ENCODE measurements at regions not wholly inside any gene's neighbourhood (a gene's known extent, or its start where the extent isn't known, plus 50 kb on each side); places are given as distances from the start of the nearest gene placed in this dataset.

DNA sequence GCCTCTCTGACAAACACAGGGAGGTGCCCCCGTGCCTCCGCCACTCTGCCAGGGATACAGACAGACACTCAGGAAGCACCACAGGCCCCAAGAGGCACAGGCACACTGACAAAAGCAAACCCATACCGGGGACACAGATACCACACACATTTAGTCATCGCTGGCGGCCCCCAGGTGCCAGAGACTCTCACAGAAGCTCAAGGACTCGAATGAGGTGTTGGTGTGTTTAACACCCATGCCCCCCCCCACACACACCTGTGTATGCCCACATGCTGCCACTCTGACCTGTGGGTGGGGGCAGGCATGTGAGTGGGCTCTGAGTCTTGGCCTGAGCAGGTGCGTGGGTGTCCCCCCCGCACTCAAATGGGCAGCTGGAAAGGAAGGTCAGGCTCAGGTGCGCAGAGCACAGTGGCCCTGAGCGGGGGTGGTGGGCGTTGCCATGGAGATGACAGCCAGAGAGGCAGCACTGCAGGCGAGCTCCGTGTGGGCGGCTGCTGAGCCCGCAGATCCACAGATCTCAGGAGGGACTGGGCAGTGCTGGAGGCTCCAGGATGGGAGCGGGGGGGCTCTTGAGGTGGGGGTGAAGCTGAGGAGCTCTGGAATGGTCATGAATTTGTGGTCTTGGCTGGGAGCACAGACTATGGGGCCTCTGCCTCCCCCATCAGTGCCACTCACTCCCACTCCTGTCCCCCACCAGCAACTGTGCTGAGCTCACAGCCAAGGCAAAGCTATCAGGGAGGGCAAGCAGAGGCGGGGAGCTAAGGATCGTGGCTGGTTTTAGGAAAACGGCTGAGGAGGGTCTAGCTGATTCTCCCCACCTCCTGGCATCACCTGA lies 73.9 kb upstream of the TAF1B start:
- Histone ChIP-seq H3K9me3 (no peaks in the 10 kb centered on the region), H3K27me3 (no peaks in the 10 kb centered on the region), H3K4me1 (peaks cover 0 to 2% (median 0%) of the 10 kb centered on the region in 4 donors), H3K36me3 (no peaks in the 10 kb centered on the region), H3K4me3 (no peak overlapping the region), H3K27ac (no peak overlapping the region)
- peak in 1 of 4 donors; percentile 20 for ATAC-seq
- TF ChIP-seq CTCF (IDR thresholded peaks at IDR 0.05) (no peak), POLR2A (IDR thresholded peaks at IDR 0.05) (no peak)
- WGBS (ENCODE audit: insufficient coverage, low coverage, low lambda C conversion rate, missing lambda C conversion rate), result 41% methylated on average over 6 of the region's 19 CpGs
- no peak for DNase-seq
- intact Hi-C loops (cut with DNase I), result no loop called here

GRCh38 chr2:9770006-9770307 lies 73.3 kb upstream of the TAF1B start:
- H3K4me3 ChIP-seq, result no peak overlapping the region
- intact Hi-C loops (cut with DNase I), result no loop called here
- TF ChIP-seq POLR2A (IDR thresholded peaks at IDR 0.05) (no peak), CTCF (IDR thresholded peaks at IDR 0.05) (no peak)
- H3K9me3 ChIP-seq, result no peaks in the 10 kb centered on the region
- no peaks in the 10 kb centered on the region for H3K36me3 ChIP-seq
- ATAC-seq (no peak), DNase-seq (no peak)
- 14% methylated on average over 1 of the region's 6 CpGs for WGBS (ENCODE audit: insufficient coverage, low coverage, low lambda C conversion rate, missing lambda C conversion rate)
- no peak overlapping the region for H3K27ac ChIP-seq
- peaks cover 0 to 2% (median 0%) of the 10 kb centered on the region in 4 donors for H3K4me1 ChIP-seq
- no peaks in the 10 kb centered on the region for H3K27me3 ChIP-seq

GRCh38 chr2:9770308-9771100 lies 72.8 kb upstream of the TAF1B start:
- DNase-seq, result no peak
- TF ChIP-seq CTCF (IDR thresholded peaks at IDR 0.05), result peak; percentile 38 to 65 (median 53)
- no peak for TF ChIP-seq POLR2A (IDR thresholded peaks at IDR 0.05)

GRCh38 chr2:9771101-9771449 lies 72.2 kb upstream of the TAF1B start:
- Histone ChIP-seq H3K27me3 (no peaks in the 10 kb centered on the region), H3K4me1 (peaks cover 0 to 2% (median 0%) of the 10 kb centered on the region in 4 donors), H3K36me3 (no peaks in the 10 kb centered on the region), H3K4me3 (no peak overlapping the region), H3K27ac (no peak overlapping the region), H3K9me3 (no peaks in the 10 kb centered on the region)
- 82% methylated on average over 2 of the region's 5 CpGs for WGBS (ENCODE audit: insufficient coverage, low coverage, low lambda C conversion rate, missing lambda C conversion rate)
- no peak for DNase-seq
- intact Hi-C loops (cut with DNase I), result no loop called here
- no peak for ATAC-seq
- no peak for TF ChIP-seq CTCF (IDR thresholded peaks at IDR 0.05)
- TF ChIP-seq POLR2A (IDR thresholded peaks at IDR 0.05), result no peak

More at GRCh38 chr2:9770308-9771100, 72.8 kb upstream of the TAF1B start:
- H3K27me3 ChIP-seq, result no peaks in the 10 kb centered on the region
- H3K27ac ChIP-seq, result no peak overlapping the region
- no peaks in the 10 kb centered on the region for H3K9me3 ChIP-seq
- intact Hi-C loops (cut with DNase I), result no loop called here
- H3K36me3 ChIP-seq, result no peaks in the 10 kb centered on the region
- peak; percentile 38 to 69 (median 56) for ATAC-seq
- no peak overlapping the region for H3K4me3 ChIP-seq
- H3K4me1 ChIP-seq, result peaks cover 0 to 2% (median 0%) of the 10 kb centered on the region in 4 donors
- 10% methylated on average over 3 of the region's 27 CpGs for WGBS (ENCODE audit: insufficient coverage, low coverage, low lambda C conversion rate, missing lambda C conversion rate)

Data from right lobe of liver (tissue), 6 donors.